Activated CD8-positive, alpha-beta T cell treated with anti-CD3 and anti-CD28 coated beads for 36 hours (primary cell): ENCODE measurements at regions not wholly inside any gene's neighbourhood (a gene's known extent, or its start where the extent isn't known, plus 50 kb on each side); places are given as distances from the start of the nearest gene placed in this dataset.

Source experiments
- ATAC-seq: fragments of 200-7000 bp; cut with Tn5 transposase; one replicate; pipeline ENCODE4 v1.10.0; 2021; ENCODE audit warnings: mild to moderate bottlenecking, moderate library complexity
- CTCF ChIA-PET: fragments of 350-600 bp; sonication (Branson Sonifier 250); formaldehyde crosslinking; loops from one replicate; lab custom pipeline; 2021; ENCODE audit warnings: antibody characterized with exemption; lab: Charles Lee
- POLR2A ChIA-PET: fragments of 350-600 bp; sonication (Branson Sonifier 250); formaldehyde crosslinking; loops from one replicate; lab custom pipeline; 2021; ENCODE audit warnings: antibody characterized with exemption; lab: Charles Lee
- DNase-seq: peaks from one replicate; pipeline ENCODE4 v3.0.0-alpha.2; 2020
- H3K27ac Mint-ChIP-seq: one replicate; pipeline ENCODE4 v1.8.0; 2021; ENCODE audit warnings: mild to moderate bottlenecking, mixed read lengths
- H3K27me3 Mint-ChIP-seq: one replicate; pipeline ENCODE4 v1.8.0; 2021; ENCODE audit warnings: mixed read lengths
- H3K36me3 Mint-ChIP-seq: one replicate; pipeline ENCODE4 v1.8.0; 2021; ENCODE audit warnings: low read depth, mixed read lengths
- H3K4me1 Mint-ChIP-seq: one replicate; pipeline ENCODE4 v1.8.0; 2021; ENCODE audit warnings: low read depth, mixed read lengths
- H3K4me3 Mint-ChIP-seq: one replicate; pipeline ENCODE4 v1.8.0; 2021; ENCODE audit warnings: mild to moderate bottlenecking, moderate library complexity, mixed read lengths
- H3K9me3 Mint-ChIP-seq: one replicate; pipeline ENCODE4 v1.8.0; 2021; ENCODE audit warnings: mixed read lengths
- CTCF ChIP-seq: fragments of 200-600 bp; IDR thresholded peaks from one replicate; pipeline ENCODE4 v1.8.0; 2022; ENCODE audit warnings: antibody characterized with exemption, mild to moderate bottlenecking
- intact Hi-C: fragments of 100-400 bp; cut with micrococcal nuclease; formaldehyde crosslinking; loops from one replicate; pipeline ENCODE4 v1.10.0; 2022

GRCh38 chr18:38923540-38923939, 1357.9 kb upstream of the CELF4 start:
- intact Hi-C loops, result no loop called here
- H3K4me1 Mint-ChIP-seq, result no peaks in the 10 kb centered on the region
- DNase-seq, result no peak
- H3K27ac Mint-ChIP-seq, result no peak overlapping the region
- H3K27me3 Mint-ChIP-seq, result peaks cover 1% of the 10 kb centered on the region
- ATAC-seq, result no peak
- POLR2A ChIA-PET, result no interaction called here
- H3K9me3 Mint-ChIP-seq, result no peaks in the 10 kb centered on the region
- no peaks in the 10 kb centered on the region for H3K36me3 Mint-ChIP-seq
- TF ChIP-seq CTCF, result no peak
- CTCF ChIA-PET, result no interaction called here
- no peak overlapping the region for H3K4me3 Mint-ChIP-seq

GRCh38 chr18:38923126-38923525, 1357.5 kb upstream of the CELF4 start:
- intact Hi-C loops, result no loop called here
- ATAC-seq (no peak), DNase-seq (no peak)
- TF ChIP-seq CTCF, result no peak
- ChIA-PET POLR2A (no interaction called here), CTCF (no interaction called here)
- no peaks in the 10 kb centered on the region for H3K9me3 Mint-ChIP-seq
- H3K4me3 Mint-ChIP-seq, result no peak overlapping the region
- H3K27me3 Mint-ChIP-seq, result peaks cover 1% of the 10 kb centered on the region
- H3K27ac Mint-ChIP-seq, result no peak overlapping the region
- H3K4me1 Mint-ChIP-seq, result no peaks in the 10 kb centered on the region
- no peaks in the 10 kb centered on the region for H3K36me3 Mint-ChIP-seq

GRCh38 chr18:38909972-38910371, 1344.4 kb upstream of the CELF4 start:
- Mint-ChIP-seq H3K36me3 (no peaks in the 10 kb centered on the region), H3K4me3 (no peak overlapping the region), H3K9me3 (no peaks in the 10 kb centered on the region), H3K27me3 (peaks cover 2% of the 10 kb centered on the region), H3K27ac (no peak overlapping the region), H3K4me1 (no peaks in the 10 kb centered on the region)
- CTCF ChIA-PET, result no interaction called here
- no peak for TF ChIP-seq CTCF
- DNase-seq (no peak), ATAC-seq (no peak)
- intact Hi-C loops, result no loop called here
- POLR2A ChIA-PET, result no interaction called here

- peaks cover 4% of the 10 kb centered on the region for H3K27me3 Mint-ChIP-seq
- ChIA-PET POLR2A (no interaction called here), CTCF (no interaction called here)
- ATAC-seq, result no peak
- no peak for TF ChIP-seq CTCF
- DNase-seq, result no peak
- intact Hi-C loops, result no loop called here
- no peak overlapping the region for H3K27ac Mint-ChIP-seq
- H3K36me3 Mint-ChIP-seq, result no peaks in the 10 kb centered on the region
- H3K4me3 Mint-ChIP-seq, result no peak overlapping the region
- no peaks in the 10 kb centered on the region for H3K4me1 Mint-ChIP-seq
- no peaks in the 10 kb centered on the region for H3K9me3 Mint-ChIP-seq
Observed at GRCh38 chr18:38902796-38903195, 1337.2 kb upstream of the CELF4 start.

- H3K9me3 Mint-ChIP-seq, result no peaks in the 10 kb centered on the region
- no peak for ATAC-seq
- intact Hi-C loops, result no loop called here
- no peak overlapping the region for H3K27ac Mint-ChIP-seq
- CTCF ChIA-PET, result no interaction called here
- POLR2A ChIA-PET, result no interaction called here
- H3K36me3 Mint-ChIP-seq, result no peaks in the 10 kb centered on the region
- H3K4me3 Mint-ChIP-seq, result no peak overlapping the region
- TF ChIP-seq CTCF, result no peak
- DNase-seq, result no peak
- no peaks in the 10 kb centered on the region for H3K4me1 Mint-ChIP-seq
- peaks cover 1% of the 10 kb centered on the region for H3K27me3 Mint-ChIP-seq
Observed at GRCh38 chr18:38900445-38900844, 1334.8 kb upstream of the CELF4 start.
